ENCODE measurements at regions not wholly inside any gene's neighbourhood (a gene's known extent, or its start where the extent isn't known, plus 50 kb on each side); places are given as distances from the start of the nearest gene placed in this dataset.

GRCh38 chr2:84102274-84102673, 356.8 kb downstream of the SUCLG1 start:
- DNase-seq, result no peak
- H3K9me3 ChIP-seq (replicated peaks), result peaks cover 58% of the 10 kb centered on the region
- H3K36me3 ChIP-seq, result no peaks in the 10 kb centered on the region
- no peak overlapping the region for H3K27ac ChIP-seq (replicated peaks)
- TF ChIP-seq CTCF (IDR thresholded peaks at IDR 0.05; ENCODE audit: borderline replicate concordance), result no peak
- H3K4me1 ChIP-seq, result no peaks in the 10 kb centered on the region
- intact Hi-C loops (cut with micrococcal nuclease), result no loop called here
- H3K27me3 ChIP-seq (ENCODE audit: low read depth), result no peaks in the 10 kb centered on the region
- H3K4me3 ChIP-seq, result no peak overlapping the region

GRCh38 chr2:84088656-84089055, 370.4 kb downstream of the SUCLG1 start:
- no peak for TF ChIP-seq CTCF (IDR thresholded peaks at IDR 0.05; ENCODE audit: borderline replicate concordance)
- Histone ChIP-seq H3K9me3 (replicated peaks) (peaks cover 25% of the 10 kb centered on the region), H3K36me3 (no peaks in the 10 kb centered on the region), H3K27me3 (ENCODE audit: low read depth) (no peaks in the 10 kb centered on the region), H3K4me1 (no peaks in the 10 kb centered on the region), H3K27ac (replicated peaks) (no peak overlapping the region), H3K4me3 (no peak overlapping the region)
- intact Hi-C loops (cut with micrococcal nuclease), result no loop called here
- no peak for DNase-seq

GRCh38 chr2:84085562-84085961, 373.5 kb downstream of the SUCLG1 start:
- Histone ChIP-seq H3K9me3 (replicated peaks) (no peaks in the 10 kb centered on the region), H3K36me3 (no peaks in the 10 kb centered on the region), H3K27me3 (ENCODE audit: low read depth) (no peaks in the 10 kb centered on the region), H3K4me3 (no peak overlapping the region), H3K4me1 (no peaks in the 10 kb centered on the region), H3K27ac (replicated peaks) (no peak overlapping the region)
- no peak for DNase-seq
- intact Hi-C loops (cut with micrococcal nuclease), result no loop called here
- no peak for TF ChIP-seq CTCF (IDR thresholded peaks at IDR 0.05; ENCODE audit: borderline replicate concordance)

GRCh38 chr2:84084856-84085255, 374.2 kb downstream of the SUCLG1 start:
- H3K27me3 ChIP-seq (ENCODE audit: low read depth), result peaks cover 4% of the 10 kb centered on the region
- no peak for DNase-seq
- no peaks in the 10 kb centered on the region for H3K4me1 ChIP-seq
- H3K36me3 ChIP-seq, result no peaks in the 10 kb centered on the region
- intact Hi-C loops (cut with micrococcal nuclease), result no loop called here
- no peak overlapping the region for H3K27ac ChIP-seq (replicated peaks)
- no peak overlapping the region for H3K4me3 ChIP-seq
- H3K9me3 ChIP-seq (replicated peaks), result no peaks in the 10 kb centered on the region
- TF ChIP-seq CTCF (IDR thresholded peaks at IDR 0.05; ENCODE audit: borderline replicate concordance), result no peak

- no peak for TF ChIP-seq CTCF (IDR thresholded peaks at IDR 0.05; ENCODE audit: borderline replicate concordance)
- Histone ChIP-seq H3K27me3 (ENCODE audit: low read depth) (peaks cover 4% of the 10 kb centered on the region), H3K4me3 (no peak overlapping the region), H3K36me3 (no peaks in the 10 kb centered on the region), H3K9me3 (replicated peaks) (no peaks in the 10 kb centered on the region), H3K4me1 (no peaks in the 10 kb centered on the region), H3K27ac (replicated peaks) (no peak overlapping the region)
- DNase-seq, result no peak
- intact Hi-C loops (cut with micrococcal nuclease), result no loop called here
Measured at GRCh38 chr2:84083984-84084383, 375.1 kb downstream of the SUCLG1 start.

- DNase-seq, result no peak
- intact Hi-C loops (cut with micrococcal nuclease), result no loop called here
- no peak for TF ChIP-seq CTCF (IDR thresholded peaks at IDR 0.05; ENCODE audit: borderline replicate concordance)
- H3K27ac ChIP-seq (replicated peaks), result no peak overlapping the region
- no peak overlapping the region for H3K4me3 ChIP-seq
- no peaks in the 10 kb centered on the region for H3K4me1 ChIP-seq
- H3K36me3 ChIP-seq, result no peaks in the 10 kb centered on the region
- H3K27me3 ChIP-seq (ENCODE audit: low read depth), result peaks cover 4% of the 10 kb centered on the region
- no peaks in the 10 kb centered on the region for H3K9me3 ChIP-seq (replicated peaks)
Measured at GRCh38 chr2:84078471-84078870, 380.6 kb downstream of the SUCLG1 start.

All from left ventricle myocardium inferior (tissue), 1 donor.